Natural killer cell treated with Interleukin-12 subunit alpha and Interleukin-12 subunit beta and Interleukin-15 and Interleukin-18, amount 100 ng/mL, for 72 hours (primary cell): ENCODE measurements at regions not wholly inside any gene's neighbourhood (a gene's known extent, or its start where the extent isn't known, plus 50 kb on each side); places are given as distances from the start of the nearest gene placed in this dataset.

ENCODE experiments used
- ATAC-seq, 2 donors: fragments of 150-1000 bp; cut with Tn5 transposase in 1 of 2; sonication (Bioruptor Pico), chemical (Tn5 transposase) in 1 of 2; 2 replicates each; pipeline ENCODE4 v1.10.0; 2021
- DNase-seq: peaks from one replicate; pipeline ENCODE4 v3.0.0; 2022; ENCODE audit warnings: low spot score
- H3K27ac Mint-ChIP-seq, 2 donors: 1 replicate in 1 of 2; 2 replicates in 1 of 2; pipeline ENCODE4 v1.8.0; 2022; ENCODE audit warnings: mixed read lengths in 2 of 2, mild to moderate bottlenecking in 1 of 2, moderate library complexity in 1 of 2
- H3K27me3 Mint-ChIP-seq, 2 donors: 1 replicate in 1 of 2; 2 replicates in 1 of 2; pipeline ENCODE4 v1.8.0; 2022; ENCODE audit warnings: mixed read lengths in 2 of 2
- H3K36me3 Mint-ChIP-seq: one replicate; pipeline ENCODE4 v1.8.0; 2022; ENCODE audit warnings: mixed read lengths
- H3K4me1 Mint-ChIP-seq, 2 donors: 1 replicate in 1 of 2; 2 replicates in 1 of 2; pipeline ENCODE4 v1.8.0; 2022; ENCODE audit warnings: low read depth in 2 of 2, mixed read lengths in 2 of 2, mild to moderate bottlenecking in 1 of 2
- H3K4me3 Mint-ChIP-seq: one replicate; pipeline ENCODE4 v1.8.0; 2022; ENCODE audit warnings: mixed read lengths
- H3K9me3 Mint-ChIP-seq: 2 replicates; pipeline ENCODE4 v1.8.0; 2022; ENCODE audit warnings: mixed read lengths

DNA sequence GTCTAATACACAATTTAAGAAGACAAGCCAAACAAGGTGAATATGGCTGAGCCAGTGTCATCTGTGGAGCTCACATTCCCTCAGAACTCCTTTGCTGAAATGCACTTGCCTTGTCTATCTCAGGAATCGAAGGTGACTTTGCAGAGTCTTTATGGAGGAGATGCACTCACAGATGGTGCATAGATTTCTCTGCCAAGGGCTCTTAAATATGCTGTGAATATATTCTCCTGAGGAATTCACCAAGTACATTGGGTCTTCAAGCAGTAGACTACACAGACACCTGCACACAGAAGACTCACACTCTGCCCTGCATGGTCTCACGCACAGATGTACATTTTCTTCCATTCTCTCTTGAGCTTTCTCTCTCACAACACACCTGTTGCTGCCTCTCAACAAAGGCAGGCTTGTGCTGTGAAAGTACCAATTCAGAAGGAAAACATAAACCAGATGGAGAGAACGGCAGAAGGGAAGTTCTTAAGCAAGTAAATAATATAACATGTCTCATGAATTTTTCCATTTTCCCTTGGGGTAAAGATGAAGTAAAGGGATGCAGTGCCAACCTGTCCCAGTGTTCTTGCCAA lies 174.7 kb downstream of the DLEU7 start:
- ATAC-seq (no peak), DNase-seq (no peak)
- Mint-ChIP-seq H3K36me3 (peaks cover 6% of the 10 kb centered on the region), H3K27ac (no peak overlapping the region), H3K27me3 (peaks cover 27 to 44% of the 10 kb centered on the region in 2 donors), H3K4me3 (no peak overlapping the region), H3K4me1 (peaks cover 0 to 3% of the 10 kb centered on the region in 2 donors), H3K9me3 (peaks cover 2% of the 10 kb centered on the region)

DNA sequence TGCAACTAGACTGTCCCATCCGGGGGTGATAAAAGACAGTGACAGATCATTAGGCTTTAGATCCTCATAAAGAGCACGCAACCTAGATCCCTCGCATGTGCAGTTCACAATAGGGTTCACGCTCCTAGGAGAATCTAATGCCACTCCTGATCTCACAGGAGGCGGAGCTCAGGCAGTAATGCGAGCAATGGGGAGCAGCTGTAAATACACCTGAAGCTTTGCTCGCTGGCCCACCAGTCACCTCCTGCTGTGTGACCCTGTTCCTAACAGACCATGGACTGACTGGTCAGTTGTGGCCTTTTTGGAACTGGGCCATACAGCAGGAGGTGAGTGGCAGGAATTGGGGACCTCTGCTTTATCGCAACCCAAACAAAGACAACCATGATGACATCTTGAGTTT lies 173.2 kb downstream of the DLEU7 start:
- H3K36me3 Mint-ChIP-seq = peaks cover 6% of the 10 kb centered on the region
- peaks cover 28 to 53% of the 10 kb centered on the region in 2 donors for H3K27me3 Mint-ChIP-seq
- H3K27ac Mint-ChIP-seq = no peak overlapping the region
- DNase-seq = no peak
- H3K9me3 Mint-ChIP-seq = peaks cover 2% of the 10 kb centered on the region
- no peak for ATAC-seq
- H3K4me1 Mint-ChIP-seq = peaks cover 0 to 3% of the 10 kb centered on the region in 2 donors
- H3K4me3 Mint-ChIP-seq = no peak overlapping the region

DNA sequence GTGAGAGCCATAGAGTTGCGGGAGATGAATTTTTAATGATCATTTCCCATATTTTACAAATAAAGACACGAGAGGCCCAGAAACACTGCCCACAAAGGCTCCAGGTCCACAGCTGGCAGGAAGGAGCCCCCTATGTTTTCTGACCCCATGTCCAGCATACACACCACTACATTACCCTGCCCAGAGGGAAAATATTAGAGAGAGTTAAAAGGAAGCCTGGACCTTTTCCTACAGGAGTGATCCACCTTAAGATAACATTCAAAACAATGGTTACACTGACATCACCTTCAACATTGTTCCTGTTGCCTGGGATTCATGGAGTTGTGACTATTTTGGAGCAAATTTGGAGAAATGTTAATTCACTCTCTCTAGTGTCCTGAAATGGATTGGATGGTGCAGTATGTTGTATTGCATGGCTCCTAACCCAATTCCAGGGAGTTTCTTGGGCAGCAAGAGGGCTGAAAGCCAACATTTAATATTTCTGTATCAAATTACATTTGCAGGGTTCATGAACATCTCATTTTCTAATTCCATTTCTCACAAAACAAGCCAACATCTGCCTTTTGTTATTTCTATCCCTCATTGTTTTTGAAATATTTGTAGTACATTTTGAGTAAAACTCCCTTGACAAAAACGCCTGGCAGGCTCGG lies 172.5 kb downstream of the DLEU7 start:
- H3K4me1 Mint-ChIP-seq = peaks cover 2 to 3% of the 10 kb centered on the region in 2 donors
- peaks cover 5% of the 10 kb centered on the region for H3K36me3 Mint-ChIP-seq
- no peak overlapping the region for H3K27ac Mint-ChIP-seq
- DNase-seq (no peak), ATAC-seq (no peak)
- H3K4me3 Mint-ChIP-seq = no peak overlapping the region
- H3K27me3 Mint-ChIP-seq = peaks cover 28 to 52% of the 10 kb centered on the region in 2 donors
- H3K9me3 Mint-ChIP-seq = peaks cover 2% of the 10 kb centered on the region

DNA sequence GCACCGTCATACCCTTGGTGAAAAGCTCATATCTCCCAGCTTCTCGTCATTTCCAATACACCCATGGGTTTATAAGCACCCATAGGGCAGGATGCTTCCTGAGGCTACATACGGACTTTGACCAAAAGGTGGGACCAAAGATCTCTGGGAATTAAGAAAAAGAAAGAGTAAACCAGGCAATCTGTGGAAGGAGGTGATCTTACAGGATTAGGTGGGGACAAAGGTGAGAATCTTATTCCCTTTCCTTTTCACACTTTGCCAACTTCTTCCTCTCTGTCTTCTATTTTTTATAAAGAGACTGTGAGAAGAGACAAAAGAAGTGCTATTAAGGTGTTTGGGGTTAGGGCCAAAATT lies 172.0 kb downstream of the DLEU7 start:
- Mint-ChIP-seq H3K27ac (no peak overlapping the region), H3K4me3 (no peak overlapping the region), H3K36me3 (peaks cover under 1% of the 10 kb centered on the region), H3K4me1 (peaks cover 7 to 8% of the 10 kb centered on the region in 2 donors), H3K9me3 (peaks cover under 1% of the 10 kb centered on the region), H3K27me3 (peaks cover 25 to 47% of the 10 kb centered on the region in 2 donors)
- ATAC-seq (no peak), DNase-seq (no peak)

DNA sequence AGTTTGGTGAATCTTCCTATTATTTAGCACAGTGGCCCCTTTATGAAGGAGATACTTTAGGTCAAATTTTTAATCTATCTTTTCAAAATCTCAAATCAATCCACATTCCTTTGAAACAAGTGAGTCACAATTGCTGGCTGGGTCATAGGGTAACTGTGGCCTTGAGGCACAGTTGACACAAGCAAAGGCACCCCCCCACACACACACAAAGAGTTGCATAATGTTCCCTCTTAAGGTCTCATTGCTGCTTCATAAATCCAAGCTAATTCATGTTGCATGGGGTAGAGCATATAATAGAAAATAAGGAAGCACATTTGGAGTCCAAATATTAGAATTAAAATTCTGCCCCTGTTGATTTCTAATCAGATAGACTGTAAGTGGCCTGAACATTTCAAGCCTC lies 171.5 kb downstream of the DLEU7 start:
- Mint-ChIP-seq H3K4me3 (no peak overlapping the region), H3K4me1 (peaks cover 12 to 14% of the 10 kb centered on the region in 2 donors), H3K9me3 (no peaks in the 10 kb centered on the region), H3K36me3 (no peaks in the 10 kb centered on the region), H3K27ac (no peak overlapping the region), H3K27me3 (peaks cover 27 to 43% of the 10 kb centered on the region in 2 donors)
- no peak for ATAC-seq
- DNase-seq = no peak

DNA sequence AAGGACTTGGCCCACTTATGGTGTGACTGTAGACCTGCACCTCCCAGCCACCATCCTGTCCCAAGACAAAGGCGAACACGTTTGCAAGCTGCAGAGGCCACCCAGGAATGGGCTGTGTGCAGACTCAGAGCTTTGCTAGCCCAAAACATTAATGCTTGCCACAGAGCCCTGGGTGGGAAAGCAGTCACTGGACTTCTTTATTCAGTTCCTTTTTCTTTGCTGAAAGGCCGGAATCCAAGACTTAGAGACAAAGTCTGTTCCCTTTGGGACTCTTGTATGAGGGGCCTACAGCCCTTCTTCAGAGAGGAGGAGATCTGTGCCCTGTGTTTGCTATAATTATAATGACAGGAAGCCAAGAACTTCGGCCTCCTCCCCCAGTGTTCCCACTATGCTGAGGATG lies 167.8 kb downstream of the DLEU7 start:
- no peaks in the 10 kb centered on the region for H3K36me3 Mint-ChIP-seq
- ATAC-seq (no peak), DNase-seq (no peak)
- H3K27ac Mint-ChIP-seq = no peak overlapping the region
- no peaks in the 10 kb centered on the region for H3K9me3 Mint-ChIP-seq
- peaks cover 41 to 57% of the 10 kb centered on the region in 2 donors for H3K27me3 Mint-ChIP-seq
- H3K4me1 Mint-ChIP-seq = peaks cover 36% of the 10 kb centered on the region in 2 donors
- H3K4me3 Mint-ChIP-seq = no peak overlapping the region

DNA sequence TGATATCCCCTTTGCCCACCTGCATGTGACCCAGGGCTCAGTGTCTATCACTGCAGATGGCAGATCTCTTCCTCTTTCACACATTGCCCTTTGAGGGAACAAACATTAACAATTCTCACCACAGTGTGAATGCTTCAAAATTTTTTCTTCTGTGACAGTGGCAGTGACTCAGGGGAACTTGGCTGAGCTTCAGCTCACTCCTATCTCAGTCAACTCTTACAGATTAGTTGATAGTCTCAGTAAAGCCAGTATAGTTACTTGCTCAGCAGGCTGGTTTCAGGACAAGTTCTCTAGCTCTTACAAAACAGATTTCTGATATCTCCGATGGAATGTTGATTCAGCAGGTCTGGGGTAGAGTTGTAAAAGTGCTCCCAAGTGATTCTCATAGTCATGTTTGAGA lies 166.9 kb downstream of the DLEU7 start:
- peak overlapping the region; percentile 32 for H3K4me3 Mint-ChIP-seq
- peaks cover 38 to 56% of the 10 kb centered on the region in 2 donors for H3K27me3 Mint-ChIP-seq
- no peaks in the 10 kb centered on the region for H3K36me3 Mint-ChIP-seq
- H3K27ac Mint-ChIP-seq = peak overlapping the region in 1 of 2 donors; percentile 29
- no peak for DNase-seq
- peaks cover 36% of the 10 kb centered on the region in 2 donors for H3K4me1 Mint-ChIP-seq
- ATAC-seq = peak; percentile 82 to 85
- no peaks in the 10 kb centered on the region for H3K9me3 Mint-ChIP-seq

DNA sequence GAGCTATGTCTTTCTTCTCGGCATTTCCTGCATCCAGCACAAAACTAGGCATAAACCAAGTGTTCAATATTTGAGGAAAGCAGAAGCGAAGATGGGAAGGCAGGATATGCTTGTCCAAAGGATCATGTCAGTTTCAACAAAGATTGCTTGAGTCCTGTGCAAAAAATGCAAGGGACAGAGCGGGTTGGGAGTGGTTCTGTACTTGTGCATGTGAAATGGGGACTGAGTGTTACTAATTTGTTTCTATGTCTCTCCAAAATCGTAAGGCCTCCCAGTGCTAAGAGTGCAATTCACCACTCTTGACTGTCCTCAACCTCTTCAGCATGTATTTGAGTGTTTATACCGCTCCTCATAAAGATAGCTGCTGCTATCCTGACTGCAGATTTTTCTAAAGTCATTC lies 166.2 kb downstream of the DLEU7 start:
- Mint-ChIP-seq H3K4me1 (peaks cover 36% of the 10 kb centered on the region in 2 donors), H3K36me3 (no peaks in the 10 kb centered on the region), H3K27ac (peak overlapping the region in 1 of 2 donors; percentile 29), H3K4me3 (no peak overlapping the region), H3K27me3 (peaks cover 38 to 49% of the 10 kb centered on the region in 2 donors), H3K9me3 (no peaks in the 10 kb centered on the region)
- ATAC-seq (no peak), DNase-seq (no peak)

DNA sequence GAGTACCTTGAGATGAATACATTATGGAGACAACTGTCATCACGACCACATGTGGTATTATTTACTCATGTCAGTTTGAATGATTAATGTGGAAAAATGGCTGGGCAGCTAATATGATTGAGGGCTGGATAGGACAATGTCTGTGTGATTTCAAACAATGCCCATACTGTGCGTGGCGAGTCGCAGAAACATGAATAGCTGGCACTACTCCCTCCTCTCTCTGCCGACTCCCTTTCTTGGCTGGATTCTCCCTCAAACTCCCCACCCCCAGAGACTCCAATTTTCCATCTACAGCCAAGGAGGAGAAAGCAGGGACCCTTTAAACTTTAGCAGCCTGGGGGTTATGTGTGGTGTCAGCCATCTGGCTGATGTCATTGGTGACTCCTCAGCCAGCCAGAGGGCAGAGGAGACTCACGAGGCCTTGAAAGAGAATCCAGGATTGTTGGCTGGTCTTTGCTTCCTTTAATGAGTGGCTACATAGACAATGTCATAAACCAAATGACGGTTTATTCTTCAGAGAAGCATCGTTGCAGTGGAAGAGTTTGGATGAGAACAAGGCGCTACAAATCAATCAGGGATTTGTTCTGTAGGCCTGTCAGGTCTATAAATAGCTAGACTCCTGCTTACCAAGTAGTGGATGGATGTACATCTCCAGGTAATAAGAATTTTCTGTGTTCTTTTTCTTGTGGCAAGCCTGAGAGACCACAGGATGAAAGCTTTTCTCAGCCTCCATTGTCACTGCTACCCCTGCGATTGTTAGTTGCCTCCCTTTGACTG lies 165.6 kb downstream of the DLEU7 start:
- no peak overlapping the region for H3K27ac Mint-ChIP-seq
- H3K27me3 Mint-ChIP-seq = peaks cover 41 to 51% of the 10 kb centered on the region in 2 donors
- peak overlapping the region; percentile 32 for H3K4me3 Mint-ChIP-seq
- no peak for ATAC-seq
- no peak for DNase-seq
- H3K4me1 Mint-ChIP-seq = peaks cover 36% of the 10 kb centered on the region in 2 donors
- no peaks in the 10 kb centered on the region for H3K36me3 Mint-ChIP-seq
- H3K9me3 Mint-ChIP-seq = no peaks in the 10 kb centered on the region

DNA sequence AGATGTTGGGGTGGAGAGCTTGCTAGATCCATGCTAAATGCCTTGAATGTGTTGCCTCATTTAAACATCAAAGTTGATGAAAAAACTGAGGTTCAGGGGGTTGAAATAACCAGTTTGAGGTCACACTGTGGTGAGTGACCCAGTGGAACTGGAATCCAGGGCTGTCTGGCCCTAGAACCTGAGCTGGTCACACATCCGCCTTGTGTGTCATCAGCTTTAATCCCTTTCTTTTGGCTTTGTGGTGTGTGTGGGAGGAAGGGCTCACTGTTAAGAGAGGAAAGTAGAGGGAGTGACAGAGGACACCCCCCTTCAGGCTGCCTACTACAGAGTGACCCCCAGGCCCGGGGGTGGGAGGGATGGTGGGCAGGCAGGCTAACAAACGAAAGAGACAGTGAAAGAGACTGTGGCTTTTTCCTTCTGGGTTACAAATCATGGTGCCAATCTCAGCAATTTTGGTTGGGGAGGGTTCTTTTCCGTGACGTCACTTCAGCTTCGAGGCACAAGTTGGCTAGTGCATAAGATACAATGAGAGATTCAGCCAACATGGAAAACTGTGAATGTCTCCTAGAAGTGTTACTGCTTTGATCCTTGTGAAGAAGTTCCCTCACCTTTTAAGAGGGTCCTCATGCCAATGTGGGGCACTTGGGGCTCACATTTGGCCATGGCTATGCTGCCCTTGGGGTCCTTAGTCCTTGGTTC lies 164.9 kb downstream of the DLEU7 start:
- peaks cover 37% of the 10 kb centered on the region in 2 donors for H3K4me1 Mint-ChIP-seq
- ATAC-seq = peak; percentile 52 to 79

DNA sequence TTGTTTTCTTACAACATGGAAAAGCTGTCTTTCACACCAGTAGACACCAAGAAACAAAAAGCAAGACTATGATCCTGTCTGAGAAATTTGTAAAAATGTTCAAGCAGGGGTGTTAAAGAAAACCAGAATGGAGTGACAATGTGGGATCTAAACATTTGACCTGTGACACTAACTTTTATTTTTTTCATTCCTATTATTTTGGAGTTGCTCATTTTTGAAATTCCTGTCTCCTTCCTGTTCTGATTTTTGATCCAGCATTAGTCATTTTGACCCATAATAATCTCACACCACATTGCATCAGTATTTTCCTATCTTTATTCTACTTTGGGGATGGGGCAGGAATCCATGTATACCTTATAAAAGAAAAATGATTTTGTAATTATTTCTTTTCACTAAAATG lies 164.2 kb downstream of the DLEU7 start:
- Mint-ChIP-seq H3K4me1 (peaks cover 44% of the 10 kb centered on the region in 2 donors), H3K4me3 (no peak overlapping the region), H3K27me3 (peaks cover 47 to 53% of the 10 kb centered on the region in 2 donors), H3K9me3 (no peaks in the 10 kb centered on the region), H3K27ac (no peak overlapping the region), H3K36me3 (no peaks in the 10 kb centered on the region)
- ATAC-seq (no peak), DNase-seq (no peak)

More for the DNA sequence above, 164.9 kb downstream of the DLEU7 start:
- Mint-ChIP-seq H3K4me3 (peak overlapping the region; percentile 27), H3K27ac (peak overlapping the region in 1 of 2 donors; percentile 54), H3K36me3 (no peaks in the 10 kb centered on the region), H3K9me3 (no peaks in the 10 kb centered on the region), H3K27me3 (peaks cover 40 to 48% of the 10 kb centered on the region in 2 donors)
- DNase-seq = no peak

DNA sequence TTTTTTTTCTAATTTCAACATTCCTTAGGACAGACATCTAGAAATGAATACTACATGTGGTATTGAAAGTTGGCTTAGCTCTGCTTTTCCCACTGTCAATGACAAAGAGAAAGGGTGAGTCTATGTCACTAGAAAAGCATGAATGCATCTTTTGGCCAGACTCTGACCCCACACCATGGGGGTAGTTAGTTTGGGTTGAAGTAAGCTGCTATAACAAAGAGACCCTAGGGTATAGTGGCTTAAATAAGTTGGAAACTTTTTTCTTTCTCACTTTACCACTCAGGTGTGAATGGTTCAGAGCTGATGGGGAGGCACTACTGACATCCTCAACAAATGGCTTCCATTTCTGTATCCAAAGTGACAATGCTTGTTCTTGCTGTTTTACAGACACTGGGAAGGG lies 161.5 kb downstream of the DLEU7 start:
- no peak for DNase-seq
- H3K27me3 Mint-ChIP-seq = peaks cover 53 to 57% of the 10 kb centered on the region in 2 donors
- no peaks in the 10 kb centered on the region for H3K9me3 Mint-ChIP-seq
- H3K36me3 Mint-ChIP-seq = no peaks in the 10 kb centered on the region
- peaks cover 44 to 47% of the 10 kb centered on the region in 2 donors for H3K4me1 Mint-ChIP-seq
- no peak for ATAC-seq
- no peak overlapping the region for H3K4me3 Mint-ChIP-seq
- H3K27ac Mint-ChIP-seq = no peak overlapping the region

DNA sequence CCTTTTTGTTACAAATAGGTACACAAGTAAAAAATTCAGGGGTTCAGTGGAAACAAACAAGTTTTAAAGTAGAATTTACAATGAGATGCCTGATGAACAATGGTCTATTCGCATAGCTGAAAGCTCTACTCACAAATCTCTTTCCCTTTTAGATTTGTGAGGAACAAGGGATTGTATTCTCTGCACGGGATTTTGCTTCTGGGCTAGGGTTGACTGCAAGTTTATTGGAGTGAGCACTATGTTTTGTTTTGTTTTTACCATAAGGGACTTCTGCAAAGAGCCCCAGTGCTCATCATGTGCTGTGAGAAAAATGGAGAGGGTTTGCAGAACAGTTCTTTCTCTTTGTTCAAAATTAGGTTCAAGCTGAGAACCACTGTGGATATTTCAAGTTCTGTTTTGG lies 160.5 kb downstream of the DLEU7 start:
- DNase-seq = no peak
- Mint-ChIP-seq H3K27me3 (peaks cover 57 to 61% of the 10 kb centered on the region in 2 donors), H3K36me3 (no peaks in the 10 kb centered on the region), H3K4me1 (peaks cover 37 to 39% of the 10 kb centered on the region in 2 donors), H3K27ac (no peak overlapping the region), H3K4me3 (no peak overlapping the region), H3K9me3 (no peaks in the 10 kb centered on the region)
- ATAC-seq = no peak
